ENCODE measurements at regions not wholly inside any gene's neighbourhood (a gene's known extent, or its start where the extent isn't known, plus 50 kb on each side); places are given as distances from the start of the nearest gene placed in this dataset.
A peak's percentile ranks its signal among the peaks of the same experiment; 100 is the strongest.

GRCh38 chr7:68914006-68914405, 684.3 kb upstream of the AUTS2 start:
- no peak for DNase-seq (ENCODE audit: low read depth)

DNA sequence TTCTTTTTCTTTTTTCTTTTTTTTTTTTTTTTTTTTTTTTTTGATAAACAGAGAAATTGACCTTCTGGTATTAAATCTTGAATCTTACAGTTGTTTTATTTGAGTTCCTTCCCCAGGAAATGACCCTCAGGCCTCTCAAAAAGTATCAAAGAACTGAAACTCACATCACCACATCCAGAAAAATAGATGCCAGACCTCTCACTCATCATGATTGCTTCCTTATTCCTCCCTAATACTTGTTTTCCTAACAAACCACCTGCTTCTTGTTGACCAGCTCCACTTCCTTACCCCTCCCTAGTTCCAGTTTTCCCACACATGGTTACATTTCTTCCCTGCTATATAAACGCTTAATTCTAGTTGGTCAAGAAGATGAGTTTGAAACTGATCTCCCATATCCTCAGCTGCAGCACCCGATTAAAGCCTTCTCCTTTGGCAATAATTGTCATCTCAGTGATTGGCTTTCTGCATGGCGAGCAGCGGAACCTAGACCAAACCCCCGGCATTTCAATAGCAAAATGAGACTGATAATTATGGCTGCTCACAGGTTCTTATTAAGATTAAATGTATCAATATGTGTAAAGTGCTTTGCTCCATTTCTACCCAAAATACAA, 681.1 kb upstream of the AUTS2 start:
- DNase-seq (ENCODE audit: low read depth), result no peak

DNA sequence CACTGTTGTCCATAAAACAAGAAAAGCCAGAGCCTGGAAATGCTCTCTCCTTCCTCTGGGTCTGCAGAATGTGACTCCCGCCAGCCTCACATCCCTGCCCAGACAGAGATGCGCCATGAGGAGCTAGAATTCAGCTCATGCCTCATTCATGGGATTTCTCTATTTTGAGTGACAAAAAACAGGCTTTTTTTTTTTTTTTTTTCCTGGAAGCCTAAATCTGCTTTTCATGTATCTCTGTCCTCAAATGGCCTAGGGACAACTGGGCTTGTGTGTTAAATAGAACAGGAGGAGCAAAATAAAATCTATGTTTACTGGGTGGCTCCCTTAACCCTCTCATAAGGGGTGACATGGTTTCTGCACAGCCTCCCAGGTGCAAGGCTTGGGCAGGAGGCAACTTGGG, 679.7 kb upstream of the AUTS2 start:
- DNase-seq (ENCODE audit: low read depth), result no peak

GRCh38 chr7:68922850-68923249, 675.4 kb upstream of the AUTS2 start:
- no peak for DNase-seq (ENCODE audit: low read depth)

GRCh38 chr7:68925241-68925640, 673.0 kb upstream of the AUTS2 start:
- DNase-seq (ENCODE audit: low read depth), result no peak

GRCh38 chr7:68929781-68930261, 668.5 kb upstream of the AUTS2 start:
- DNase-seq (ENCODE audit: low read depth), result peak; percentile 57

DNA sequence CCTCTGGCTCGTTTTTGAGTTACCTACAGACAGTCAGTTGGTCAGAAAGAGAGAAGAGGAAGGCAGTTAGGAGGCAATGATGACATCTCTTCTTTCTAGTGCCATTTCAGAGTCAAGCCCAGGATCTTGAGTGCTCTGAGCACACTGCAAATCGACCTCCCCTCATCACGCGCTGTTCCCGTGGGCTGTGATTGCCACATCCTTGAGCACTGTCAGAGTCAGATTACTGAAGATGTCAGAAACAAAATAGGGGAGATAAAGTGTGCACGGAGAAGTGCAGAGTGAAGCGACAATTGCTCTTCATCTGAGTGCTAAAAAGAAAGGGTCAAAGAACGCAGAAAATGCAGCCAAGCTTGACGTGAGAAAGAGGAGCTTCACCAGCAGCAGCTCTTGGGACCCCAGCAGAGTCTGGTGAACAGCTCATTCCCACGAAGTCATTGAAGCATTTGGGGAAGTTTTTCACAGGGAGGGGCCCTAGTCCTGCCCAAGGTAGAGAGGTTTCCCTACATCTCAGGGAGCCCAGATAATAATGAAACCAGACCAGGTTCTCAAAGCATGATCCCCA, 661.7 kb upstream of the AUTS2 start:
- DNase-seq (ENCODE audit: low read depth), result no peak

DNA sequence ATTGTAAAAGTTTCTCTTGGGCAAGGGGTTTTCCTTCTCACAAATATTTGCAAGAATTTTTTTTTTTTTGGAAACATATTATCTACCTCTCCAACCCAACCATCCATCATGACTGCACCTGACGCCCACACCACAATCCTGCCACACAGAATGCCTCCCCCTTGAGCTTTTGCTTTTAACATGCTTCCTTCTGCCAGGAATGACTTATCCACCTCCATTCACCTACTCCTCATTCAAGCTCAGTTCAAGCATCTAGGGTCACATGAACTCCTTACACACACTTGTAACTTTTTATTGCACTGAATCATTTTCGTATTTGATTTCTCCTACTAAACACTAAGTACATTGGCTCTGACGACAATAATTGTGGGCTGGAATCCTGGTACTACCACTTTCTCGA, 660.1 kb upstream of the AUTS2 start:
- no peak for DNase-seq (ENCODE audit: low read depth)

- no peak for DNase-seq (ENCODE audit: low read depth)
Measured at GRCh38 chr7:68943786-68944185, 654.5 kb upstream of the AUTS2 start.

DNA sequence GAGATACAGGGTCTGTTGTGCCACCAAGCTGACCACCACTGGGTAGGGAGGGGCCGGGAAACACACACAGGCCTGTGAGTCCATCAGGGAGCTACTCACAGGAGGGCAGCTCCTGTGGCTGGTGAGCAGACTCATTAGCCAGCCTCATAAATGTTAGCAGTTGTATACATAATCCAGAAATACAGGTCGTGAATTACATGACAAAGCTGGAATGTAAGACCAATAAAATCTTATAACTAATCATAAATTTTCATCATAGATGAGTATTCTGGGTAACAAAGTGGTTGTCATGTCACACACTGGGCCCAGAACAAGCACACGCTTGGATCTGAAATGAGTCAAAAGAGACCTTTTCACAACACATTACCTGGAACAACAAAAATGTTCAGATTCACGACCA, 642.6 kb upstream of the AUTS2 start:
- DNase-seq (ENCODE audit: low read depth), result peak; percentile 61

DNA sequence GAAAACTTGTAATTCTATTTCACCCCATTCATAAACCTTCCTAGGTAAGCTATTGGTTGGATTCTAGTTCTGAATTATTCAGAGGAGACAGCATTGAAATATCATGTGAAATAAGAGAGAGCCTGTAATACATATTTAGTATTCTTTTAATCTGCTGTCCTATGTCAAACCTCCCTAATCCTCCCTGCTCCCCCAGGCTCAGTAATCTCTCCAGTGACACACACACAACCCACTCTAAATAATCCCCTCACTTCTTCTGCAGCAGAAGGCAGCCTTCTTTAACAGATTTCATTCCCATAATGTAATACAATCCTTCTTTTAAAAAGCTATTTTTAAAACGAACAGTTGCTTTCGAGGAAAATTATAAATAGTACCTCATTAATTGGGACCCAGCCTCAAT, 639.7 kb upstream of the AUTS2 start:
- no peak for DNase-seq (ENCODE audit: low read depth)

- DNase-seq (ENCODE audit: low read depth), result peak; percentile 89
Measured at GRCh38 chr7:68963552-68963951, 634.7 kb upstream of the AUTS2 start.

DNA sequence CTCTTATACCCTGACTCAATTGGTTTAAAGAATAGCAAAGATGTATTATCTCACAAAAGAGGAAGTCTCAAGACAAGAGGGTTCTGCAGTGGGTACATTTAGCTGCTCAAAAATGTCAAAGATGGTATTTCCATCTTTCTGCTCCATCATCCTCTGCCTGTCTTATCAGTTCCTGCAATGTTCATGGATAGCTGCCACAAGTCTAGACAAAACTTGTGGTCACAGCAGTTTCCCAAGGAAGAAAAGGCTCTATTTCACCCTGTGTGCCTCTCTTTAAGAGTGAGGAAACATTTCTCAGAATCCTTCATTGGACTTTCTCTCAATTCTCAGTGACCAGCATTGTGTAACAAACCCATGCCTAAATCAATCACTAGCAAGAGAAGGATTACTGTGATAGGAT, 634.2 kb upstream of the AUTS2 start:
- DNase-seq (ENCODE audit: low read depth), result peak; percentile 64

GRCh38 chr7:68965351-68965750, 632.9 kb upstream of the AUTS2 start:
- DNase-seq (ENCODE audit: low read depth), result no peak

- DNase-seq (ENCODE audit: low read depth), result no peak
Measured at GRCh38 chr7:68967598-68967997, 630.7 kb upstream of the AUTS2 start.

DNA sequence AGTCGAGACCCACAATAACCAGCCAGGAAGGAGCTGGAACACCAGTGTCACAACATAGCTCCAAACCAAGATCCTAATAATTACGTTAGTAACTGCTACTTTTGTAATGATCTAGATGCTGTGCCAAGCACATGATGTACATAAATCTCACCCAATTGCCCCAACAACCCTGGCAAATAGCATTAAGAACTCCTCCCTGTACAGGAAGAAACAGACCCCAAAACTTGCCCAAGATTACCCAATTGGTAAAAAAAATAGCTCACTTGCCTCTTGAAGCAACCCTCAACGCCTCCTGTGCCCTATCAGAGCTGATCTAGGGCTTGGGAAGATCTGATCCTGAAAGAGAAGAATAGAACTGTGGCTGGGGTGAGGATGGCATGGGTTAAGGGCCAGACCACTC, 628.7 kb upstream of the AUTS2 start:
- DNase-seq (ENCODE audit: low read depth), result no peak

DNA sequence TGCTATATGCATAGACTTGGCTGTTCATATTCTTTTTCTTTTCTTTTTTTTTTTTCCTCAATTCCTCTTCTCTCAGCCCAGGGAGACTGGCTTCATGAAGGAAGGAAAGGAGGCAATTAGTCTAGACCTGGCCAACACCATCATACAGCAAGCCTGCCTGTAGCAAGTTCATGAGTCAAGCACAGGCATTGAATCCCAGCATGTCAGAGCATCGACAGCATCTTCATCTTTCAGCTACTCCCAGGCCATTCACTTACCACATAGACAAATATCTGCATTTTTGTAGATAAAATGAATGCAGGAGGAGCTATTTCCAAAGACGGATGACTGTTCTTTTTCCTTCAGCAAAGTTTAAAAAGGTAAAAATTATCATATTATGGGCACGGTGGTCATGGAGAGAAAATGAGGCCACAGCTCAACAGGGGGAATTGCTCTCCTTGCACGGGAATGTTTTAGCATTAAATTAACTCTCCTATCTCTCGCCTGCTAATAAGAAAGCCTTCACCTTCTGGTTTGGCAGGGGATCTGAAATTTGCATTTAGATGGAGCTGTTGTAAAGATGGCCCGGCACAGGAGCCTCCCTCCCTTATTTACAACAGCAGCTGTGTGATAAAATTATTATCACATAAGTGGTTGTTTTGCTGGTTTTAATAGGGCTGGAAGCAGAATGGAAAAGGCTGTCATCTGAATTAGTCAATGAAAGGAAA, 626.5 kb upstream of the AUTS2 start:
- DNase-seq (ENCODE audit: low read depth), result no peak

GRCh38 chr7:68977385-68978055, 620.8 kb upstream of the AUTS2 start:
- DNase-seq (ENCODE audit: low read depth), result no peak

DNA sequence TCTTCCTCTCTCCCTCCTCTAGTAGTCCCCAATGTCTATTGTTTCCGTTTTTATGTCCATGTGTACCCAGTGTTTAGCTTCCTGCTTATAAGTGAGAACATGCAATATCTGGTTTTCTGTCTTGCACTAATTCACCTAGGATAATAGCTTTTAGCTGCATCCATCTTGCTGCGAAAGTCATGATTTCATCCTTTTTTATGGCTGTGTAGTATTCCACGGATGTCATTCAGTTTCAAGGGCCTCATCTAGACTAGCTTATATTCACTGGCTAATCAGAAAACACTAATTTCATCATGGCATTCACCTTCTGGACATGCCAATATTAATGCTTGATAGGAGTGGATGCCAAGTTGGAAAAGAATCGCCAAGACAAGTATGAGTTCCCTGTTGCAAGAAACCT, 619.6 kb upstream of the AUTS2 start:
- DNase-seq (ENCODE audit: low read depth), result no peak

- DNase-seq (ENCODE audit: low read depth), result peak; percentile 34
Measured at GRCh38 chr7:68980011-68980410, 618.3 kb upstream of the AUTS2 start.

- DNase-seq (ENCODE audit: low read depth), result peak; percentile 58
Measured at GRCh38 chr7:68980432-68980831, 617.8 kb upstream of the AUTS2 start.

GRCh38 chr7:68984306-68984705, 614.0 kb upstream of the AUTS2 start:
- no peak for DNase-seq (ENCODE audit: low read depth)

GRCh38 chr7:68994841-68995240, 603.4 kb upstream of the AUTS2 start:
- DNase-seq (ENCODE audit: low read depth), result no peak

All from EH (cell line).